ENCODE measurements at regions not wholly inside any gene's neighbourhood (a gene's known extent, or its start where the extent isn't known, plus 50 kb on each side); places are given as distances from the start of the nearest gene placed in this dataset.

DNA sequence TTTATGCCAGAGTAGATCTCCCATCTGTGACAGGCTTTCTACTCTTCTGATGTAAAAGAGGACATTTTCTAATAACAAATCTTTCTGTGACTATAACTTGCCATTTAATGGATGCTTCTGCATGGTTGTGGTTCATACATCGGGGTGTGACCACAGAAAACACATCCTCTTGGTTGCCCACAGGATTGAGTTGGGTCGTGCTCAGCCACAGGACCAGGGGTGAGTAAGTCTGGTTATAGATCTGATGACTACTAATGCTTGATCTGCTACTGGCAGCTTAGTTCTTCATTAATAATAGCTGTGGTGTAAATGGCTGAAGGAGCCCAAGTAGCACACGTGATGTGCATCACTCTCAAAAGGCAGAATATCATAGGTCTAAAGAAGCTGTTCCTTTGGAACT, 328.2 kb downstream of the RWDD3 start:
- TF ChIP-seq ZNF555 (tag by site-specific recombination; conservative IDR thresholded peaks at IDR 0.05) (no peak), ZNF223 (tag by site-specific recombination; IDR thresholded peaks at IDR 0.05) (no peak), BCL11B (tag by site-specific recombination; IDR thresholded peaks at IDR 0.05; ENCODE audit: low read depth) (no peak), ZNF335 (tag by site-specific recombination; conservative IDR thresholded peaks at IDR 0.05) (no peak), ZNF426 (tag by site-specific recombination; IDR thresholded peaks at IDR 0.05) (no peak), TCF7L2 (IDR thresholded peaks at IDR 0.05; ENCODE audit: borderline replicate concordance, low read depth, low read length) (no peak)
- TF ChIP-seq, protein P1, sequence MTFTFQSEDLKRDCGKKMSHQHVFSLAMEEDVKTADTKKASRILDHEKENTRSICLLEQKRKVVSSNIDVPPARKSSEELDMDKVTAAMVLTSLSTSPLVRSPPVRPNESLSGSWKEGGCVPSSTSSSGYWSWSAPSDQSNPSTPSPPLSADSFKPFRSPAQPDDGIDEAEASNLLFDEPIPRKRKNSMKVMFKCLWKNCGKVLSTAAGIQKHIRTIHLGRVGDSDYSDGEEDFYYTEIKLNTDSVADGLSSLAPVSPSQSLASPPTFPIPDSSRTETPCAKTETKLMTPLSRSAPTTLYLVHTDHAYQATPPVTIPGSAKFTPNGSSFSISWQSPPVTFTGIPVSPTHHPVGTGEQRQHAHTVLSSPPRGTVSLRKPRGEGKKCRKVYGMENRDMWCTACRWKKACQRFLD (tag by site-specific recombination; IDR thresholded peaks at IDR 0.05), result no peak
- TF ChIP-seq, protein P2, sequence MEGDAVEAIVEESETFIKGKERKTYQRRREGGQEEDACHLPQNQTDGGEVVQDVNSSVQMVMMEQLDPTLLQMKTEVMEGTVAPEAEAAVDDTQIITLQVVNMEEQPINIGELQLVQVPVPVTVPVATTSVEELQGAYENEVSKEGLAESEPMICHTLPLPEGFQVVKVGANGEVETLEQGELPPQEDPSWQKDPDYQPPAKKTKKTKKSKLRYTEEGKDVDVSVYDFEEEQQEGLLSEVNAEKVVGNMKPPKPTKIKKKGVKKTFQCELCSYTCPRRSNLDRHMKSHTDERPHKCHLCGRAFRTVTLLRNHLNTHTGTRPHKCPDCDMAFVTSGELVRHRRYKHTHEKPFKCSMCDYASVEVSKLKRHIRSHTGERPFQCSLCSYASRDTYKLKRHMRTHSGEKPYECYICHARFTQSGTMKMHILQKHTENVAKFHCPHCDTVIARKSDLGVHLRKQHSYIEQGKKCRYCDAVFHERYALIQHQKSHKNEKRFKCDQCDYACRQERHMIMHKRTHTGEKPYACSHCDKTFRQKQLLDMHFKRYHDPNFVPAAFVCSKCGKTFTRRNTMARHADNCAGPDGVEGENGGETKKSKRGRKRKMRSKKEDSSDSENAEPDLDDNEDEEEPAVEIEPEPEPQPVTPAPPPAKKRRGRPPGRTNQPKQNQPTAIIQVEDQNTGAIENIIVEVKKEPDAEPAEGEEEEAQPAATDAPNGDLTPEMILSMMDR (tag by site-specific recombination; IDR thresholded peaks at IDR 0.05), result no peak
- TF ChIP-seq, protein P3, sequence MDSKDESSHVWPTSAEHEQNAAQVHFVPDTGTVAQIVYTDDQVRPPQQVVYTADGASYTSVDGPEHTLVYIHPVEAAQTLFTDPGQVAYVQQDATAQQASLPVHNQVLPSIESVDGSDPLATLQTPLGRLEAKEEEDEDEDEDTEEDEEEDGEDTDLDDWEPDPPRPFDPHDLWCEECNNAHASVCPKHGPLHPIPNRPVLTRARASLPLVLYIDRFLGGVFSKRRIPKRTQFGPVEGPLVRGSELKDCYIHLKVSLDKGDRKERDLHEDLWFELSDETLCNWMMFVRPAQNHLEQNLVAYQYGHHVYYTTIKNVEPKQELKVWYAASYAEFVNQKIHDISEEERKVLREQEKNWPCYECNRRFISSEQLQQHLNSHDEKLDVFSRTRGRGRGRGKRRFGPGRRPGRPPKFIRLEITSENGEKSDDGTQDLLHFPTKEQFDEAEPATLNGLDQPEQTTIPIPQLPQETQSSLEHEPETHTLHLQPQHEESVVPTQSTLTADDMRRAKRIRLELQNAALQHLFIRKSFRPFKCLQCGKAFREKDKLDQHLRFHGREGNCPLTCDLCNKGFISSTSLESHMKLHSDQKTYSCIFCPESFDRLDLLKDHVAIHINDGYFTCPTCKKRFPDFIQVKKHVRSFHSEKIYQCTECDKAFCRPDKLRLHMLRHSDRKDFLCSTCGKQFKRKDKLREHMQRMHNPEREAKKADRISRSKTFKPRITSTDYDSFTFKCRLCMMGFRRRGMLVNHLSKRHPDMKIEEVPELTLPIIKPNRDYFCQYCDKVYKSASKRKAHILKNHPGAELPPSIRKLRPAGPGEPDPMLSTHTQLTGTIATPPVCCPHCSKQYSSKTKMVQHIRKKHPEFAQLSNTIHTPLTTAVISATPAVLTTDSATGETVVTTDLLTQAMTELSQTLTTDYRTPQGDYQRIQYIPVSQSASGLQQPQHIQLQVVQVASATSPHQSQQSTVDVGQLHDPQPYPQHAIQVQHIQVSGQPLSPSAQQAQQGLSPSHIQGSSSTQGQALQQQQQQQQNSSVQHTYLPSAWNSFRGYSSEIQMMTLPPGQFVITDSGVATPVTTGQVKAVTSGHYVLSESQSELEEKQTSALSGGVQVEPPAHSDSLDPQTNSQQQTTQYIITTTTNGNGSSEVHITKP (tag by site-specific recombination; IDR thresholded peaks at IDR 0.05), result no peak
- TF ChIP-seq, protein P4, sequence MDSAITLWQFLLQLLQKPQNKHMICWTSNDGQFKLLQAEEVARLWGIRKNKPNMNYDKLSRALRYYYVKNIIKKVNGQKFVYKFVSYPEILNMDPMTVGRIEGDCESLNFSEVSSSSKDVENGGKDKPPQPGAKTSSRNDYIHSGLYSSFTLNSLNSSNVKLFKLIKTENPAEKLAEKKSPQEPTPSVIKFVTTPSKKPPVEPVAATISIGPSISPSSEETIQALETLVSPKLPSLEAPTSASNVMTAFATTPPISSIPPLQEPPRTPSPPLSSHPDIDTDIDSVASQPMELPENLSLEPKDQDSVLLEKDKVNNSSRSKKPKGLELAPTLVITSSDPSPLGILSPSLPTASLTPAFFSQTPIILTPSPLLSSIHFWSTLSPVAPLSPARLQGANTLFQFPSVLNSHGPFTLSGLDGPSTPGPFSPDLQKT (IDR thresholded peaks at IDR 0.05; ENCODE audit: borderline replicate concordance, low read depth, low read length), result no peak

All from HEK293 (cell line).